HEK293 (cell line): ENCODE measurements at regions not wholly inside any gene's neighbourhood (a gene's known extent, or its start where the extent isn't known, plus 50 kb on each side); places are given as distances from the start of the nearest gene placed in this dataset.

ENCODE experiments used
- CTCF ChIA-PET: fragments of 350-600 bp; formaldehyde crosslinking; extraction: SDS; loops from one replicate; lab custom pipeline; 2021; ENCODE audit warnings: antibody characterized with exemption; lab: Yijun Ruan, JAX
- POLR2A ChIA-PET: fragments of 300-600 bp; formaldehyde crosslinking; extraction: SDS; loops from one replicate; lab custom pipeline; 2020; ENCODE audit warnings: antibody characterized with exemption, inconsistent platforms; lab: Yijun Ruan, JAX
- H3K27ac ChIP-seq: fragments of 200-500 bp; sonication (Bioruptor generic); 2 replicates; pipeline ENCODE4 v1.5.1; 2014; ENCODE audit warnings: low read depth, low read length, control low read depth, inconsistent platforms; ENCODE audit errors: extremely low read depth
- H3K36me3 ChIP-seq, 2 experiments: fragments of 200-500 bp in 1 of 2; sonication (Bioruptor generic) in 1 of 2; 1 replicate in 1 of 2; 2 replicates in 1 of 2; pipeline ENCODE4 v1.5.1; 2014 to 2017; ENCODE audit warnings: inconsistent platforms in 2 of 2, low read length in 2 of 2; ENCODE audit not compliant: control insufficient read depth in 2 of 2, insufficient read depth in 1 of 2
- H3K4me1 ChIP-seq: fragments of 200-500 bp; sonication (Bioruptor generic); 2 replicates; pipeline ENCODE4 v1.5.1; 2014; ENCODE audit warnings: mild to moderate bottlenecking, low read length, inconsistent platforms; ENCODE audit not compliant: control insufficient read depth, insufficient read depth
- H3K4me3 ChIP-seq: 2 replicates; pipeline ENCODE4 v1.5.1; 2011; ENCODE audit warnings: low read depth, mild to moderate bottlenecking, control low read depth, low read length, moderate library complexity
- H3K9me3 ChIP-seq: fragments of 200-500 bp; sonication (Bioruptor generic); 2 replicates; pipeline ENCODE4 v1.5.1; 2014; ENCODE audit warnings: low read depth, low read length, inconsistent platforms; ENCODE audit not compliant: control insufficient read depth, insufficient read depth
- BCL11A ChIP-seq: fragments of 450-650 bp; formaldehyde crosslinking; IDR thresholded peaks from 2 replicates; pipeline ENCODE4 v1.5.1; 2016; ENCODE audit warnings: low read depth, missing biosample characterization, missing genetic modification characterization
- EGR2 ChIP-seq: fragments of 450-650 bp; formaldehyde crosslinking; IDR thresholded peaks from 2 replicates; pipeline ENCODE4 v1.5.1; 2016; ENCODE audit warnings: low read depth, missing biosample characterization, missing genetic modification characterization
- HOXA7 ChIP-seq: sonication (generic); formaldehyde crosslinking; IDR thresholded peaks from 2 replicates; pipeline ENCODE4 v1.8.1; 2022; ENCODE audit warnings: missing genetic modification reagents, borderline replicate concordance
- KLF10 ChIP-seq: fragments of 450-650 bp; IDR thresholded peaks from 2 replicates; pipeline ENCODE4 v1.5.1; 2018; ENCODE audit warnings: missing biosample characterization, mild to moderate bottlenecking, missing genetic modification characterization
- KLF16 ChIP-seq: fragments of 450-650 bp; formaldehyde crosslinking; IDR thresholded peaks from 2 replicates; pipeline ENCODE4 v1.5.1; 2017; ENCODE audit warnings: missing biosample characterization, missing genetic modification characterization
- MEIS1 ChIP-seq: sonication (generic); formaldehyde crosslinking; IDR thresholded peaks from 2 replicates; pipeline ENCODE4 v1.8.1; 2022; ENCODE audit warnings: missing genetic modification reagents, mild to moderate bottlenecking, borderline replicate concordance
- TRIM28 ChIP-seq: IDR thresholded peaks from 2 replicates; pipeline ENCODE4 v1.6.1; 2011; ENCODE audit warnings: low read length, control low read depth, borderline replicate concordance
- YY2 ChIP-seq: fragments of 450-650 bp; formaldehyde crosslinking; IDR thresholded peaks from 2 replicates; pipeline ENCODE4 v1.5.1; 2016; ENCODE audit warnings: missing biosample characterization, missing genetic modification characterization
- ZBTB17 ChIP-seq: fragments of 450-650 bp; formaldehyde crosslinking; IDR thresholded peaks from 2 replicates; pipeline ENCODE4 v1.5.1; 2016; ENCODE audit warnings: missing biosample characterization, missing genetic modification characterization
- ZNF133 ChIP-seq: fragments of 450-650 bp; formaldehyde crosslinking; IDR thresholded peaks from 2 replicates; pipeline ENCODE4 v1.5.1; 2016; ENCODE audit warnings: missing biosample characterization, missing genetic modification characterization
- ZNF174 ChIP-seq: fragments of 450-650 bp; formaldehyde crosslinking; IDR thresholded peaks from 2 replicates; pipeline ENCODE4 v1.5.0; 2017; ENCODE audit warnings: missing biosample characterization, mild to moderate bottlenecking, missing genetic modification characterization
- ZNF2 ChIP-seq: fragments of 450-650 bp; formaldehyde crosslinking; IDR thresholded peaks from 2 replicates; pipeline ENCODE4 v1.5.1; 2016; ENCODE audit warnings: missing biosample characterization, missing genetic modification characterization
- ZNF350 ChIP-seq: fragments of 450-650 bp; formaldehyde crosslinking; IDR thresholded peaks from 2 replicates; pipeline ENCODE4 v1.5.0; 2017; ENCODE audit warnings: missing biosample characterization, mild to moderate bottlenecking, missing genetic modification characterization
- ZNF394 ChIP-seq: fragments of 450-650 bp; formaldehyde crosslinking; IDR thresholded peaks from 2 replicates; pipeline ENCODE4 v1.5.1; 2016; ENCODE audit warnings: missing biosample characterization, missing genetic modification characterization, mild to moderate bottlenecking, moderate library complexity, borderline replicate concordance
- ZNF548 ChIP-seq: fragments of 450-650 bp; formaldehyde crosslinking; IDR thresholded peaks from 2 replicates; pipeline ENCODE4 v1.5.1; 2016; ENCODE audit warnings: missing biosample characterization, missing genetic modification characterization
- ZNF654 ChIP-seq: fragments of 450-650 bp; formaldehyde crosslinking; IDR thresholded peaks from 2 replicates; pipeline ENCODE4 v1.5.1; 2016; ENCODE audit warnings: low read depth, missing biosample characterization, missing genetic modification characterization
- ZNF791 ChIP-seq: fragments of 450-650 bp; formaldehyde crosslinking; IDR thresholded peaks from 2 replicates; pipeline ENCODE4 v1.5.1; 2016; ENCODE audit warnings: missing biosample characterization, missing genetic modification characterization
- TF ChIP-seq, protein P1 (sequence below): fragments of 450-650 bp; formaldehyde crosslinking; IDR thresholded peaks from 2 replicates; pipeline ENCODE4 v1.5.1; 2016; ENCODE audit warnings: missing biosample characterization, missing genetic modification characterization
- TF ChIP-seq, protein P2 (sequence below): fragments of 450-650 bp; formaldehyde crosslinking; IDR thresholded peaks from 2 replicates; pipeline ENCODE4 v1.5.1; 2016; ENCODE audit warnings: missing biosample characterization, missing genetic modification characterization
- TF ChIP-seq, protein P3 (sequence below): fragments of 450-650 bp; formaldehyde crosslinking; IDR thresholded peaks from 2 replicates; pipeline ENCODE4 v1.5.1; 2016; ENCODE audit warnings: missing biosample characterization, missing genetic modification characterization, low read depth
- TF ChIP-seq, protein P4 (sequence below): fragments of 450-650 bp; formaldehyde crosslinking; conservative IDR thresholded peaks from 2 replicates; pipeline ENCODE4 v1.5.1; 2016; ENCODE audit warnings: low read depth, missing biosample characterization, missing genetic modification characterization

DNA sequence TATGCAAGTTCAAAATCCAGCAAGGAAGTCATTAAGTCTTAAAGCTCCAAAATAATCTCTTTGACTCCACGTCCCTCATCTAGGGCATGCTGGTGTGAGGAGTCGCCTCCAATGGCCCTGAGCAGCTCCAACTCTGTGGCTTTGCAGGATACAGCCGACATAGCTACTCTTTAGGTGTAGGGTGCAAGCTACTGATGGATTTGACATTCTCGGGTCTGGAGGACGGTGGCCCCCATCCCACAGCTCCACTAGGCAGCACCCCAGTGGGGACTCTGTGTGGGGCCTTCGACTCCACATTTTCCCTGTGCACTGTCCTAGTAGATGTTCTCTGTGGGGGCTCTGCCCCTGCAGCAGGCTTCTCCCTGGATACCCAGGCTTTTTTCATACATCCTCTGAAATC, 333.2 kb upstream of the FGF13 start:
- TF ChIP-seq, protein P1, sequence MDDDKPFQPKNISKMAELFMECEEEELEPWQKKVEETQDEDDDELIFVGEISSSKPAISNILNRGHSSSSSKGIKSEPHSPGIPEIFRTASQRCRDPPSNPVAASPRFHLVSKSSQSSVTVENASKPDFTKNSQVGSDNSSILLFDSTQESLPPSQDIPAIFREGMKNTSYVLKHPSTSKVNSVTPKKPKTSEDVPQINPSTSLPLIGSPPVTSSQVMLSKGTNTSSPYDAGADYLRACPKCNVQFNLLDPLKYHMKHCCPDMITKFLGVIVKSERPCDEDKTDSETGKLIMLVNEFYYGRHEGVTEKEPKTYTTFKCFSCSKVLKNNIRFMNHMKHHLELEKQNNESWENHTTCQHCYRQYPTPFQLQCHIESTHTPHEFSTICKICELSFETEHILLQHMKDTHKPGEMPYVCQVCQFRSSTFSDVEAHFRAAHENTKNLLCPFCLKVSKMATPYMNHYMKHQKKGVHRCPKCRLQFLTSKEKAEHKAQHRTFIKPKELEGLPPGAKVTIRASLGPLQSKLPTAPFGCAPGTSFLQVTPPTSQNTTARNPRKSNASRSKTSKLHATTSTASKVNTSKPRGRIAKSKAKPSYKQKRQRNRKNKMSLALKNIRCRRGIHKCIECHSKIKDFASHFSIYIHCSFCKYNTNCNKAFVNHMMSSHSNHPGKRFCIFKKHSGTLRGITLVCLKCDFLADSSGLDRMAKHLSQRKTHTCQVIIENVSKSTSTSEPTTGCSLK (tag by site-specific recombination) = no peak
- TF ChIP-seq YY2 (tag by site-specific recombination) = no peak
- no peak for TF ChIP-seq ZNF791 (tag by site-specific recombination)
- TF ChIP-seq MEIS1 (CRISPR knock-in tag) = no peak
- no peak for TF ChIP-seq ZNF548 (tag by site-specific recombination)
- no peak for TF ChIP-seq EGR2 (tag by site-specific recombination)
- Histone ChIP-seq H3K36me3 (no peaks in the 10 kb centered on the region), H3K4me1 (no peaks in the 10 kb centered on the region), H3K9me3 (0 out of 2 replicates have a peak, but pooled peaks cover 2% of the 10 kb centered on the region), H3K27ac (no peak overlapping the region), H3K4me3 (no peak overlapping the region)
- POLR2A ChIA-PET = no interaction called here
- CTCF ChIA-PET = no interaction called here

DNA sequence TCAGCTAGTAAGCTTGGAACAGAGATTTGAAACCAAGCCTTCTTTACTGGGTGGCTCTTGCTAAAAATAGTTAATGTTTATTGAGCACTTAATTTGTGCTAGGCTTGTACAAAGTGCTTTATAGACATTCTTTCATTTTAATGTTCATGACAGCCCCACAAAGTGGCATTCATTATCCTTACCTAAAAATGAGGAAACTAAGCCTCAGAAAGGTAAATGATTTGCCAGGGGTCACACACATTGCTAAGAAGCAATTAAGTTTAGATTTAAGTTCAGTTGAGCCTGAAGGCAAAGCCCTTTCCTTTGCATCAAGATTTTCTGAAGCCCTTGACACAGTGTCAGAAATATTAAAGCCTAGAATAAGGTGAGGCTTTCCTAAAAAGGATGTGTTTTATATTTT, 327.5 kb upstream of the FGF13 start:
- POLR2A ChIA-PET = no interaction called here
- Histone ChIP-seq H3K4me1 (no peaks in the 10 kb centered on the region), H3K4me3 (no peak overlapping the region), H3K9me3 (no peaks in the 10 kb centered on the region; the same call in 1 of the 2 replicates), H3K36me3 (no peaks in the 10 kb centered on the region), H3K27ac (no peak overlapping the region)
- CTCF ChIA-PET = interaction anchor here (0.6 kb wide), 1 partner anchor 73 kb away, joined by 3 read pairs; no protein-coding TSS in a partner anchor
- TF ChIP-seq, protein P2, sequence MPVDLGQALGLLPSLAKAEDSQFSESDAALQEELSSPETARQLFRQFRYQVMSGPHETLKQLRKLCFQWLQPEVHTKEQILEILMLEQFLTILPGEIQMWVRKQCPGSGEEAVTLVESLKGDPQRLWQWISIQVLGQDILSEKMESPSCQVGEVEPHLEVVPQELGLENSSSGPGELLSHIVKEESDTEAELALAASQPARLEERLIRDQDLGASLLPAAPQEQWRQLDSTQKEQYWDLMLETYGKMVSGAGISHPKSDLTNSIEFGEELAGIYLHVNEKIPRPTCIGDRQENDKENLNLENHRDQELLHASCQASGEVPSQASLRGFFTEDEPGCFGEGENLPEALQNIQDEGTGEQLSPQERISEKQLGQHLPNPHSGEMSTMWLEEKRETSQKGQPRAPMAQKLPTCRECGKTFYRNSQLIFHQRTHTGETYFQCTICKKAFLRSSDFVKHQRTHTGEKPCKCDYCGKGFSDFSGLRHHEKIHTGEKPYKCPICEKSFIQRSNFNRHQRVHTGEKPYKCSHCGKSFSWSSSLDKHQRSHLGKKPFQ = no peak
- TF ChIP-seq, protein P3, sequence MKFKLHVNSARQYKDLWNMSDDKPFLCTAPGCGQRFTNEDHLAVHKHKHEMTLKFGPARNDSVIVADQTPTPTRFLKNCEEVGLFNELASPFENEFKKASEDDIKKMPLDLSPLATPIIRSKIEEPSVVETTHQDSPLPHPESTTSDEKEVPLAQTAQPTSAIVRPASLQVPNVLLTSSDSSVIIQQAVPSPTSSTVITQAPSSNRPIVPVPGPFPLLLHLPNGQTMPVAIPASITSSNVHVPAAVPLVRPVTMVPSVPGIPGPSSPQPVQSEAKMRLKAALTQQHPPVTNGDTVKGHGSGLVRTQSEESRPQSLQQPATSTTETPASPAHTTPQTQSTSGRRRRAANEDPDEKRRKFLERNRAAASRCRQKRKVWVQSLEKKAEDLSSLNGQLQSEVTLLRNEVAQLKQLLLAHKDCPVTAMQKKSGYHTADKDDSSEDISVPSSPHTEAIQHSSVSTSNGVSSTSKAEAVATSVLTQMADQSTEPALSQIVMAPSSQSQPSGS (tag by site-specific recombination) = no peak
- TF ChIP-seq ZBTB17 (tag by site-specific recombination) (no peak), ZNF174 (tag by site-specific recombination) (no peak), KLF16 (tag by site-specific recombination) (no peak), ZNF394 (no peak), ZNF133 (tag by site-specific recombination) (no peak), ZNF2 (tag by site-specific recombination) (no peak), BCL11A (tag by site-specific recombination) (no peak), HOXA7 (CRISPR knock-in tag) (no peak), TRIM28 (no peak), KLF10 (tag by site-specific recombination) (no peak), ZNF350 (tag by site-specific recombination) (no peak), ZNF654 (no peak)
- TF ChIP-seq, protein P4, sequence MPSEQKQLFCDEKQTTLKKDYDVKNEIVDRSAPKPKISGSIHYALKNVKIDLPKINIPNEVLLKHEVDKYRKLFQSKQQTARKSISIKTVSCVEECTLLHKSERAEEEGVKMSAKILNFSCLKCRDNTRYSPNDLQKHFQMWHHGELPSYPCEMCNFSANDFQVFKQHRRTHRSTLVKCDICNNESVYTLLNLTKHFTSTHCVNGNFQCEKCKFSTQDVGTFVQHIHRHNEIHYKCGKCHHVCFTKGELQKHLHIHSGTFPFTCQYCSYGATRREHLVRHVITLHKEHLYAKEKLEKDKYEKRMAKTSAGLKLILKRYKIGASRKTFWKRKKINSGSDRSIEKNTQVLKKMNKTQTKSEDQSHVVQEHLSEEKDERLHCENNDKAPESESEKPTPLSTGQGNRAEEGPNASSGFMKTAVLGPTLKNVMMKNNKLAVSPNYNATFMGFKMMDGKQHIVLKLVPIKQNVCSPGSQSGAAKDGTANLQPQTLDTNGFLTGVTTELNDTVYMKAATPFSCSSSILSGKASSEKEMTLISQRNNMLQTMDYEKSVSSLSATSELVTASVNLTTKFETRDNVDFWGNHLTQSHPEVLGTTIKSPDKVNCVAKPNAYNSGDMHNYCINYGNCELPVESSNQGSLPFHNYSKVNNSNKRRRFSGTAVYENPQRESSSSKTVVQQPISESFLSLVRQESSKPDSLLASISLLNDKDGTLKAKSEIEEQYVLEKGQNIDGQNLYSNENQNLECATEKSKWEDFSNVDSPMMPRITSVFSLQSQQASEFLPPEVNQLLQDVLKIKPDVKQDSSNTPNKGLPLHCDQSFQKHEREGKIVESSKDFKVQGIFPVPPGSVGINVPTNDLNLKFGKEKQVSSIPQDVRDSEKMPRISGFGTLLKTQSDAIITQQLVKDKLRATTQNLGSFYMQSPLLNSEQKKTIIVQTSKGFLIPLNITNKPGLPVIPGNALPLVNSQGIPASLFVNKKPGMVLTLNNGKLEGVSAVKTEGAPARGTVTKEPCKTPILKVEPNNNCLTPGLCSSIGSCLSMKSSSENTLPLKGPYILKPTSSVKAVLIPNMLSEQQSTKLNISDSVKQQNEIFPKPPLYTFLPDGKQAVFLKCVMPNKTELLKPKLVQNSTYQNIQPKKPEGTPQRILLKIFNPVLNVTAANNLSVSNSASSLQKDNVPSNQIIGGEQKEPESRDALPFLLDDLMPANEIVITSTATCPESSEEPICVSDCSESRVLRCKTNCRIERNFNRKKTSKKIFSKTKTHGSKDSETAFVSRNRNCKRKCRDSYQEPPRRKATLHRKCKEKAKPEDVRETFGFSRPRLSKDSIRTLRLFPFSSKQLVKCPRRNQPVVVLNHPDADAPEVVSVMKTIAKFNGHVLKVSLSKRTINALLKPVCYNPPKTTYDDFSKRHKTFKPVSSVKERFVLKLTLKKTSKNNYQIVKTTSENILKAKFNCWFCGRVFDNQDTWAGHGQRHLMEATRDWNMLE (tag by site-specific recombination) = no peak
